ENCODE measurements at regions not wholly inside any gene's neighbourhood (a gene's known extent, or its start where the extent isn't known, plus 50 kb on each side); places are given as distances from the start of the nearest gene placed in this dataset.

- no peak for TF ChIP-seq CEBPZ (IDR thresholded peaks at IDR 0.05; ENCODE audit: borderline replicate concordance, low read depth, low read length)
These were observed 199.0 kb upstream of the NR4A3 start (continued) for GRCh38 chr9:99622679-99623078.

- no peak for TF ChIP-seq ZBTB40 (IDR thresholded peaks at IDR 0.05)
- no peak for TF ChIP-seq ZBTB40 (CRISPR knock-in tag; IDR thresholded peaks at IDR 0.05)
- TF ChIP-seq CEBPG (CRISPR knock-in tag; IDR thresholded peaks at IDR 0.05), result no peak
- TF ChIP-seq CEBPG (tag; conservative IDR thresholded peaks at IDR 0.05 in 1 of 2, IDR thresholded peaks at IDR 0.05 in 1 of 2), result peak in 1 of 2 experiments; percentile 39; a peak in 1 of 4 replicates
- Histone ChIP-seq H3K4me2 (ENCODE audit: insufficient read depth, low read length) (no peak overlapping the region), H3K4me3 (no peak overlapping the region), H4K20me1 (replicated peaks; ENCODE audit: control insufficient read depth, insufficient read depth, low read length) (no peaks in the 10 kb centered on the region), H2AFZ (ENCODE audit: low read depth, low read length) (no peak overlapping the region), H3K9me3 (replicated peaks; ENCODE audit: control insufficient read depth, insufficient read depth, low read depth, low read length) (no peaks in the 10 kb centered on the region), H3K4me1 (replicated peaks in 1 of 2; ENCODE audit: control insufficient read depth in 2 of 2, insufficient read depth in 2 of 2, low read length in 2 of 2) (no peaks in the 10 kb centered on the region), H3K36me3 (ENCODE audit: control insufficient read depth, insufficient read depth, low read length) (no peaks in the 10 kb centered on the region), H3K79me2 (ENCODE audit: control insufficient read depth, insufficient read depth, low read length) (no peaks in the 10 kb centered on the region), H3K9ac (ENCODE audit: insufficient read depth in 1 of 2, low read depth in 2 of 2, low read length in 2 of 2) (no peak overlapping the region), H3K27ac (ENCODE audit: extremely low read depth, low read depth, low read length) (no peak overlapping the region), H3K9me1 (ENCODE audit: control insufficient read depth, insufficient read depth, low read length) (no peaks in the 10 kb centered on the region), H3K27me3 (ENCODE audit: control insufficient read depth in 2 of 2, insufficient read depth in 2 of 2, low read length in 2 of 2) (no peaks in the 10 kb centered on the region)
- intact Hi-C loops (cut with micrococcal nuclease), result no loop called here
- no peak for ATAC-seq
- no TSS peak for BruUV-seq (replicated peaks)
- FAIRE-seq, result no peak
- 0% methylated on average over 3 of the region's 3 CpGs for WGBS (ENCODE audit: insufficient coverage, low coverage, missing lambda C conversion rate)
- CTCF ChIA-PET (ENCODE audit: low intra/inter-chr PET ratio), result no interaction called here
- POLR2A ChIA-PET, result no interaction called here
- DNase-seq (ENCODE audit: extremely low read depth in 1 of 4, low spot score in 3 of 4), result no peak
- in situ Hi-C loops (cut with MboI), result no loop called here
These were observed 197.8 kb upstream of the NR4A3 start for GRCh38 chr9:99623780-99624364.
